Naive thymus-derived CD4-positive, alpha-beta T cell (primary cell): ENCODE measurements at regions not wholly inside any gene's neighbourhood (a gene's known extent, or its start where the extent isn't known, plus 50 kb on each side); places are given as distances from the start of the nearest gene placed in this dataset.

Experiments used
- ATAC-seq: fragments of 150-1000 bp; cut with Tn5 transposase; 2 replicates; pipeline ENCODE4 v1.10.0; 2021; ENCODE audit warnings: mild to moderate bottlenecking, moderate library complexity
- CTCF ChIA-PET: fragments of 350-600 bp; sonication (Branson Sonifier 250); formaldehyde crosslinking; loops from one replicate; lab custom pipeline; 2021; ENCODE audit warnings: antibody characterized with exemption; lab: Charles Lee
- POLR2A ChIA-PET: fragments of 350-600 bp; sonication (Branson Sonifier 250); formaldehyde crosslinking; loops from one replicate; lab custom pipeline; 2021; ENCODE audit warnings: antibody characterized with exemption, inconsistent platforms; lab: Charles Lee
- DNase-seq, 9 donors: peaks; one replicate each; pipeline versions ENCODE4 v3.0.0 to v3.0.0-alpha.2; 2020 to 2022; ENCODE audit warnings: mixed read lengths in 1 of 9
- H3K27ac ChIP-seq: one replicate; pipeline ENCODE4 v1.7.0; 2013; ENCODE audit warnings: mild to moderate bottlenecking, low read depth, low read length, moderate library complexity
- H3K27me3 ChIP-seq, 2 donors: one replicate each; pipeline ENCODE4 v1.7.0; 2013; ENCODE audit warnings: low read length in 2 of 2, mild to moderate bottlenecking in 2 of 2, moderate library complexity in 2 of 2; ENCODE audit not compliant: control insufficient read depth in 2 of 2, insufficient read depth in 2 of 2
- H3K36me3 ChIP-seq, 3 experiments: 1 replicate in 2 of 3; 2 replicates in 1 of 3; pipeline ENCODE4 v1.7.0; 2013; ENCODE audit warnings: low read length in 3 of 3, mild to moderate bottlenecking in 3 of 3, moderate library complexity in 1 of 3; ENCODE audit not compliant: insufficient read depth in 3 of 3, control insufficient read depth in 2 of 3
- H3K4me1 ChIP-seq, 2 donors: one replicate each; pipeline ENCODE4 v1.7.0; 2013; ENCODE audit warnings: low read length in 2 of 2, mild to moderate bottlenecking in 2 of 2, moderate library complexity in 1 of 2; ENCODE audit not compliant: control insufficient read depth in 2 of 2, insufficient read depth in 2 of 2
- H3K4me3 ChIP-seq: 2 replicates; pipeline ENCODE4 v1.7.0; 2013; ENCODE audit warnings: mild to moderate bottlenecking, low read length
- H3K9me3 ChIP-seq, 3 experiments: 1 replicate in 2 of 3; 2 replicates in 1 of 3; pipeline ENCODE4 v1.7.0; 2013; ENCODE audit warnings: low read length in 3 of 3; ENCODE audit not compliant: control insufficient read depth in 2 of 3
- H3K27ac Mint-ChIP-seq, 9 donors: one replicate each; pipeline ENCODE4 v1.8.0; 2020 to 2022; ENCODE audit warnings: mixed read lengths in 9 of 9, mild to moderate bottlenecking in 8 of 9, moderate library complexity in 5 of 9, inconsistent platforms in 2 of 9
- H3K27me3 Mint-ChIP-seq, 5 donors: one replicate each; pipeline ENCODE4 v1.8.0; 2021 to 2022; ENCODE audit warnings: mixed read lengths in 5 of 5, mild to moderate bottlenecking in 1 of 5
- H3K36me3 Mint-ChIP-seq, 5 donors: one replicate each; pipeline ENCODE4 v1.8.0; 2020 to 2022; ENCODE audit warnings: mixed read lengths in 5 of 5, mild to moderate bottlenecking in 3 of 5, inconsistent platforms in 1 of 5
- H3K4me1 Mint-ChIP-seq, 7 donors: one replicate each; pipeline ENCODE4 v1.8.0; 2020 to 2022; ENCODE audit warnings: mixed read lengths in 7 of 7, mild to moderate bottlenecking in 3 of 7, inconsistent platforms in 1 of 7
- H3K4me3 Mint-ChIP-seq, 10 donors: one replicate each; pipeline ENCODE4 v1.8.0; 2020 to 2022; ENCODE audit warnings: mild to moderate bottlenecking in 10 of 10, mixed read lengths in 10 of 10, moderate library complexity in 6 of 10, inconsistent platforms in 2 of 10
- H3K9me3 Mint-ChIP-seq, 11 donors: one replicate each; pipeline ENCODE4 v1.8.0; 2020 to 2022; ENCODE audit warnings: mixed read lengths in 11 of 11, mild to moderate bottlenecking in 4 of 11, inconsistent platforms in 1 of 11, moderate library complexity in 1 of 11
- intact Hi-C, 2 donors: fragments of 100-400 bp; cut with micrococcal nuclease; formaldehyde crosslinking; loops; one replicate each; pipeline ENCODE4 v1.15.1; 2023

- peaks cover 0 to 23% (median 3%) of the 10 kb centered on the region in 5 donors for H3K27me3 Mint-ChIP-seq
- ATAC-seq: no peak
- Histone ChIP-seq H3K27me3 (no peaks in the 10 kb centered on the region), H3K4me3 (no peak overlapping the region), H3K4me1 (no peaks in the 10 kb centered on the region), H3K27ac (no peak overlapping the region), H3K36me3 (no peaks in the 10 kb centered on the region), H3K9me3 (no peaks in the 10 kb centered on the region)
- DNase-seq: no peak
- peaks cover 0 to 12% (median 0%) of the 10 kb centered on the region in 11 donors for H3K9me3 Mint-ChIP-seq
- no peak overlapping the region for H3K27ac Mint-ChIP-seq
- ChIA-PET POLR2A (no interaction called here), CTCF (no interaction called here)
- H3K4me1 Mint-ChIP-seq: no peaks in the 10 kb centered on the region
- intact Hi-C loops: no loop called here
- no peak overlapping the region for H3K4me3 Mint-ChIP-seq
- no peaks in the 10 kb centered on the region for H3K36me3 Mint-ChIP-seq
These were observed 162.4 kb downstream of the DDX1 start for GRCh38 chr2:15753811-15754702.

- ChIA-PET POLR2A (no interaction called here), CTCF (no interaction called here)
- H3K36me3 ChIP-seq: no peaks in the 10 kb centered on the region
- no peaks in the 10 kb centered on the region for H3K9me3 ChIP-seq
- no peaks in the 10 kb centered on the region for H3K4me1 ChIP-seq
- Mint-ChIP-seq H3K27me3 (peaks cover 0 to 23% (median 3%) of the 10 kb centered on the region in 5 donors), H3K27ac (no peak overlapping the region), H3K4me1 (no peaks in the 10 kb centered on the region), H3K9me3 (peaks cover 0 to 12% (median 0%) of the 10 kb centered on the region in 11 donors), H3K36me3 (no peaks in the 10 kb centered on the region), H3K4me3 (no peak overlapping the region)
- no peak overlapping the region for H3K27ac ChIP-seq
- no peak for DNase-seq
- no peaks in the 10 kb centered on the region for H3K27me3 ChIP-seq
- no peak for ATAC-seq
- no peak overlapping the region for H3K4me3 ChIP-seq
- intact Hi-C loops: no loop called here
These were observed 163.0 kb downstream of the DDX1 start for GRCh38 chr2:15754703-15755099.

- Histone ChIP-seq H3K27me3 (no peaks in the 10 kb centered on the region), H3K4me3 (no peak overlapping the region), H3K9me3 (no peaks in the 10 kb centered on the region), H3K27ac (no peak overlapping the region), H3K4me1 (no peaks in the 10 kb centered on the region), H3K36me3 (no peaks in the 10 kb centered on the region)
- H3K36me3 Mint-ChIP-seq: no peaks in the 10 kb centered on the region
- H3K9me3 Mint-ChIP-seq: peaks cover 0 to 12% (median 0%) of the 10 kb centered on the region in 11 donors
- CTCF ChIA-PET: no interaction called here
- ATAC-seq (no peak), DNase-seq (no peak)
- H3K27me3 Mint-ChIP-seq: peaks cover 0 to 23% (median 3%) of the 10 kb centered on the region in 5 donors
- intact Hi-C loops: no loop called here
- no peak overlapping the region for H3K4me3 Mint-ChIP-seq
- no peak overlapping the region for H3K27ac Mint-ChIP-seq
- POLR2A ChIA-PET: no interaction called here
- H3K4me1 Mint-ChIP-seq: no peaks in the 10 kb centered on the region
These were observed 163.9 kb downstream of the DDX1 start for GRCh38 chr2:15755528-15755927.

- Mint-ChIP-seq H3K27ac (no peak overlapping the region), H3K27me3 (peaks cover 0 to 26% (median 3%) of the 10 kb centered on the region in 5 donors), H3K4me3 (no peak overlapping the region), H3K9me3 (peaks cover 0 to 12% (median 0%) of the 10 kb centered on the region in 11 donors), H3K4me1 (no peaks in the 10 kb centered on the region), H3K36me3 (no peaks in the 10 kb centered on the region)
- ChIA-PET POLR2A (no interaction called here), CTCF (no interaction called here)
- Histone ChIP-seq H3K9me3 (no peaks in the 10 kb centered on the region), H3K36me3 (no peaks in the 10 kb centered on the region), H3K4me1 (no peaks in the 10 kb centered on the region), H3K27me3 (no peaks in the 10 kb centered on the region), H3K4me3 (no peak overlapping the region), H3K27ac (no peak overlapping the region)
- intact Hi-C loops: no loop called here
- ATAC-seq (no peak), DNase-seq (no peak)
These were observed 164.4 kb downstream of the DDX1 start for GRCh38 chr2:15756011-15756550.

GRCh38 chr2:15756882-15757819 lies 165.5 kb downstream of the DDX1 start:
- H3K27ac ChIP-seq: no peak overlapping the region
- no peak overlapping the region for H3K4me3 ChIP-seq
- no peaks in the 10 kb centered on the region for H3K9me3 ChIP-seq
- intact Hi-C loops: no loop called here
- no peaks in the 10 kb centered on the region for H3K4me1 ChIP-seq
- ATAC-seq: no peak
- H3K27ac Mint-ChIP-seq: no peak overlapping the region
- no peaks in the 10 kb centered on the region for H3K27me3 ChIP-seq
- H3K9me3 Mint-ChIP-seq: peaks cover 0 to 12% (median 0%) of the 10 kb centered on the region in 11 donors
- ChIA-PET CTCF (no interaction called here), POLR2A (no interaction called here)
- peaks cover 0 to 32% (median 3%) of the 10 kb centered on the region in 5 donors for H3K27me3 Mint-ChIP-seq
- no peak for DNase-seq
- no peaks in the 10 kb centered on the region for H3K4me1 Mint-ChIP-seq
- no peak overlapping the region for H3K4me3 Mint-ChIP-seq
- H3K36me3 Mint-ChIP-seq: no peaks in the 10 kb centered on the region
- H3K36me3 ChIP-seq: no peaks in the 10 kb centered on the region

GRCh38 chr2:15757820-15758586 lies 166.3 kb downstream of the DDX1 start:
- Mint-ChIP-seq H3K27me3 (peaks cover 0 to 32% (median 3%) of the 10 kb centered on the region in 5 donors), H3K36me3 (no peaks in the 10 kb centered on the region), H3K4me1 (no peaks in the 10 kb centered on the region), H3K9me3 (peaks cover 0 to 12% (median 0%) of the 10 kb centered on the region in 11 donors), H3K4me3 (no peak overlapping the region), H3K27ac (no peak overlapping the region)
- POLR2A ChIA-PET: no interaction called here
- intact Hi-C loops: no loop called here
- Histone ChIP-seq H3K4me1 (no peaks in the 10 kb centered on the region), H3K4me3 (no peak overlapping the region), H3K9me3 (no peaks in the 10 kb centered on the region), H3K27ac (no peak overlapping the region), H3K27me3 (no peaks in the 10 kb centered on the region), H3K36me3 (no peaks in the 10 kb centered on the region)
- DNase-seq (no peak), ATAC-seq (no peak)
- CTCF ChIA-PET: no interaction called here
